ENCODE measurements at regions not wholly inside any gene's neighbourhood (a gene's known extent, or its start where the extent isn't known, plus 50 kb on each side); places are given as distances from the start of the nearest gene placed in this dataset.
"Not testable (repeated sequence)": the region's sequence is repeated elsewhere in the genome, so short reads cannot be mapped to it uniquely, and the experiment has no call there.

GRCh38 chr19:28435551-28436271 lies 777.2 kb downstream of the UQCRFS1 start:
- Histone ChIP-seq H4K20me1 (replicated peaks; ENCODE audit: control insufficient read depth, extremely low read depth, insufficient read depth, low read length) (no peaks in the 10 kb centered on the region), H3K27ac (ENCODE audit: insufficient read depth, low read depth, low read length) (no peak overlapping the region), H2AFZ (ENCODE audit: low read depth, low read length) (no peak overlapping the region), H3K79me2 (ENCODE audit: control insufficient read depth, insufficient read depth, low read length) (no peaks in the 10 kb centered on the region), H3K4me1 (ENCODE audit: control insufficient read depth, extremely low read depth, insufficient read depth, low read length) (no peaks in the 10 kb centered on the region), H3K9ac (replicated peaks; ENCODE audit: extremely low read depth, insufficient read depth, low read length) (no peak overlapping the region), H3K27me3 (ENCODE audit: control insufficient read depth in 2 of 2, insufficient read depth in 2 of 2, low read length in 2 of 2) (no peaks in the 10 kb centered on the region), H3K4me3 (replicated peaks in 1 of 3; ENCODE audit: insufficient read depth in 1 of 3, low read depth in 1 of 3, low read length in 3 of 3) (no peak overlapping the region), H3K36me3 (ENCODE audit: control insufficient read depth in 2 of 2, extremely low read depth in 1 of 2, insufficient read depth in 2 of 2, low read length in 2 of 2) (no peaks in the 10 kb centered on the region), H3K4me2 (ENCODE audit: insufficient read depth, low read length) (no peak overlapping the region), H3K9me1 (replicated peaks; ENCODE audit: control insufficient read depth, extremely low read depth, insufficient read depth, low read length) (no peaks in the 10 kb centered on the region), H3K9me3 (replicated peaks; ENCODE audit: control insufficient read depth, insufficient read depth, low read length) (no peaks in the 10 kb centered on the region)
- DNase-seq (ENCODE audit: low read depth, low spot score) (no peak), FAIRE-seq (no peak)
- intact Hi-C loops (cut with micrococcal nuclease): no loop called here
- dilution Hi-C loops (cut with MboI; ENCODE audit: extremely low pct_ligation_motif_present, low sequenced_read_pairs): no loop called here
- POLR2A ChIA-PET: no interaction called here
- CTCF ChIA-PET: no interaction called here
- no TSS peak for BruUV-seq (replicated peaks)
- TF ChIP-seq EZH2 (IDR thresholded peaks at IDR 0.05; ENCODE audit: borderline replicate concordance, low read depth, low read length, severe bottlenecking): no peak
- TF ChIP-seq GATA2 (IDR thresholded peaks at IDR 0.05; ENCODE audit: insufficient read depth, insufficient read length, low read depth, low read length): no peak
- no peak for TF ChIP-seq JUN (IDR thresholded peaks at IDR 0.05; ENCODE audit: borderline replicate concordance, insufficient read depth, insufficient read length, low read depth)
- no peak for TF ChIP-seq FOS (IDR thresholded peaks at IDR 0.05; ENCODE audit: borderline replicate concordance, insufficient read depth, low read length)
- no peak for TF ChIP-seq POLR2A (IDR thresholded peaks at IDR 0.05; ENCODE audit: low read depth, low read length)
- TF ChIP-seq CTCF (IDR thresholded peaks at IDR 0.05; ENCODE audit: extremely low read depth in 1 of 2, insufficient read depth in 1 of 2, low read depth in 1 of 2, low read length in 2 of 2): no peak
- no peak for TF ChIP-seq MAX (IDR thresholded peaks at IDR 0.05; ENCODE audit: insufficient read depth, insufficient read length)
- TF ChIP-seq POLR2AphosphoS5 (IDR thresholded peaks at IDR 0.05; ENCODE audit: insufficient read depth, low read depth, low read length): no peak
- no peak for TF ChIP-seq MYC (IDR thresholded peaks at IDR 0.05; ENCODE audit: low read depth, low read length)

DNA sequence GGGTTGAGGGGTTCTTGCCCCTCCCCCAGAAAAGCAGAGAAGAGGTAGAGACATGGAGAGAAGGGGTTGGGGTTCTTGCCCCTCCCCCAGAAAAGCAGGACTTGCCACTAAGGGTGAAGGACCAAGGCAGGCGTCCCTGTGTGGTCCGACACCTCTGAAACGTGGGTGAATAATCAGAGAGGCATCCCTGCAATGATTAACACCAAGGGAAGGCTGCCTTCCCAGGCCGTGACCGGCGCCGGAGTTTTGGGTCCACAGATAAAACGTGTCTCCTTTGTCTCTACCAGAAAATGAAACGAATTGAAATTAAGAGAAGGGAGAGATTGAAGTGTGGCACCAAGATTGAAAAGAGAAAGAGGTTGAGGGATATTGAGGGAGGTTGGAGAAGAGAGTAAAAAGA lies 778.2 kb downstream of the UQCRFS1 start:
- FAIRE-seq; H3K27ac ChIP-seq (ENCODE audit: insufficient read depth, low read depth, low read length); dilution Hi-C loops (cut with MboI; ENCODE audit: extremely low pct_ligation_motif_present, low sequenced_read_pairs); H3K9me1 ChIP-seq (replicated peaks; ENCODE audit: control insufficient read depth, extremely low read depth, insufficient read depth, low read length); H3K79me2 ChIP-seq (ENCODE audit: control insufficient read depth, insufficient read depth, low read length); H3K4me1 ChIP-seq (ENCODE audit: control insufficient read depth, extremely low read depth, insufficient read depth, low read length); CTCF ChIA-PET; intact Hi-C loops (cut with micrococcal nuclease); H3K36me3 ChIP-seq (ENCODE audit: control insufficient read depth in 2 of 2, extremely low read depth in 1 of 2, insufficient read depth in 2 of 2, low read length in 2 of 2); BruUV-seq (replicated peaks); H3K27me3 ChIP-seq (ENCODE audit: control insufficient read depth in 2 of 2, insufficient read depth in 2 of 2, low read length in 2 of 2); H3K9me3 ChIP-seq (replicated peaks; ENCODE audit: control insufficient read depth, insufficient read depth, low read length); H3K9ac ChIP-seq (replicated peaks; ENCODE audit: extremely low read depth, insufficient read depth, low read length); H2AFZ ChIP-seq (ENCODE audit: low read depth, low read length); H3K4me2 ChIP-seq (ENCODE audit: insufficient read depth, low read length); DNase-seq (ENCODE audit: low read depth, low spot score); H3K4me3 ChIP-seq (replicated peaks in 1 of 3; ENCODE audit: insufficient read depth in 1 of 3, low read depth in 1 of 3, low read length in 3 of 3); H4K20me1 ChIP-seq (replicated peaks; ENCODE audit: control insufficient read depth, extremely low read depth, insufficient read depth, low read length); POLR2A ChIA-PET: not testable (repeated sequence)

- H3K9me3 ChIP-seq (replicated peaks; ENCODE audit: control insufficient read depth, insufficient read depth, low read length); H3K27ac ChIP-seq (ENCODE audit: insufficient read depth, low read depth, low read length); H3K9me1 ChIP-seq (replicated peaks; ENCODE audit: control insufficient read depth, extremely low read depth, insufficient read depth, low read length); H3K36me3 ChIP-seq (ENCODE audit: control insufficient read depth in 2 of 2, extremely low read depth in 1 of 2, insufficient read depth in 2 of 2, low read length in 2 of 2); CTCF ChIA-PET; dilution Hi-C loops (cut with MboI; ENCODE audit: extremely low pct_ligation_motif_present, low sequenced_read_pairs); H3K4me1 ChIP-seq (ENCODE audit: control insufficient read depth, extremely low read depth, insufficient read depth, low read length); BruUV-seq (replicated peaks); POLR2A ChIA-PET; H3K4me3 ChIP-seq (replicated peaks in 1 of 3; ENCODE audit: insufficient read depth in 1 of 3, low read depth in 1 of 3, low read length in 3 of 3); H3K4me2 ChIP-seq (ENCODE audit: insufficient read depth, low read length); intact Hi-C loops (cut with micrococcal nuclease); H3K79me2 ChIP-seq (ENCODE audit: control insufficient read depth, insufficient read depth, low read length); H2AFZ ChIP-seq (ENCODE audit: low read depth, low read length); DNase-seq (ENCODE audit: low read depth, low spot score); H4K20me1 ChIP-seq (replicated peaks; ENCODE audit: control insufficient read depth, extremely low read depth, insufficient read depth, low read length); H3K9ac ChIP-seq (replicated peaks; ENCODE audit: extremely low read depth, insufficient read depth, low read length); H3K27me3 ChIP-seq (ENCODE audit: control insufficient read depth in 2 of 2, insufficient read depth in 2 of 2, low read length in 2 of 2); FAIRE-seq: not testable (repeated sequence)
These were observed 778.6 kb downstream of the UQCRFS1 start for GRCh38 chr19:28434365-28434764.

Measured in endothelial cell of umbilical vein (primary cell).